ENCODE measurements at regions not wholly inside any gene's neighbourhood (a gene's known extent, or its start where the extent isn't known, plus 50 kb on each side); places are given as distances from the start of the nearest gene placed in this dataset.

GRCh38 chrX:10747975-10748374 is 127.6 kb upstream of the MID1 start:
- no peak for DNase-seq (ENCODE audit: low read depth, low spot score)

- DNase-seq (ENCODE audit: low read depth, low spot score): no peak
Measured at GRCh38 chrX:10749113-10749512, 128.7 kb upstream of the MID1 start.

- no peak for DNase-seq (ENCODE audit: low read depth, low spot score)
Measured at GRCh38 chrX:10750581-10750980, 130.2 kb upstream of the MID1 start.

- DNase-seq (ENCODE audit: low read depth, low spot score): no peak
Measured at GRCh38 chrX:10753116-10753515, 132.7 kb upstream of the MID1 start.

- no peak for DNase-seq (ENCODE audit: low read depth, low spot score)
Measured at GRCh38 chrX:10754445-10754844, 134.1 kb upstream of the MID1 start.

GRCh38 chrX:10755439-10756334 is 135.3 kb upstream of the MID1 start:
- peak; percentile 88 for DNase-seq (ENCODE audit: low read depth, low spot score)

GRCh38 chrX:10756441-10756840 is 136.1 kb upstream of the MID1 start:
- peak; percentile 85 for DNase-seq (ENCODE audit: low read depth, low spot score)

GRCh38 chrX:10759141-10759799 is 138.9 kb upstream of the MID1 start:
- DNase-seq (ENCODE audit: low read depth, low spot score): peak; percentile 50

- no peak for DNase-seq (ENCODE audit: low read depth, low spot score)
Measured at GRCh38 chrX:10761447-10761846, 141.1 kb upstream of the MID1 start.

GRCh38 chrX:10769195-10769594 is 148.8 kb upstream of the MID1 start:
- peak; percentile 48 for DNase-seq (ENCODE audit: low read depth, low spot score)

GRCh38 chrX:10769696-10770619 is 149.6 kb upstream of the MID1 start:
- DNase-seq (ENCODE audit: low read depth, low spot score): peak; percentile 49

- DNase-seq (ENCODE audit: low read depth, low spot score): no peak
Measured at GRCh38 chrX:10773318-10773717, 152.9 kb upstream of the MID1 start.

- DNase-seq (ENCODE audit: low read depth, low spot score): no peak
Measured at GRCh38 chrX:10781847-10782530, 161.6 kb upstream of the MID1 start.

- no peak for DNase-seq (ENCODE audit: low read depth, low spot score)
Measured at GRCh38 chrX:10783451-10783995, 163.1 kb upstream of the MID1 start.

GRCh38 chrX:10787264-10787663 is 166.9 kb upstream of the MID1 start:
- DNase-seq (ENCODE audit: low read depth, low spot score): no peak

- DNase-seq (ENCODE audit: low read depth, low spot score): no peak
Measured at GRCh38 chrX:10794203-10794630, 173.8 kb upstream of the MID1 start.

GRCh38 chrX:10795721-10796120 is 175.3 kb upstream of the MID1 start:
- no peak for DNase-seq (ENCODE audit: low read depth, low spot score)

- peak; percentile 8 for DNase-seq (ENCODE audit: low read depth, low spot score)
Measured at GRCh38 chrX:10797466-10797865, 177.1 kb upstream of the MID1 start.

GRCh38 chrX:10798041-10798440 is 177.7 kb upstream of the MID1 start:
- no peak for DNase-seq (ENCODE audit: low read depth, low spot score)

- DNase-seq (ENCODE audit: low read depth, low spot score): no peak
Measured at GRCh38 chrX:10800796-10801195, 180.4 kb upstream of the MID1 start.

- no peak for DNase-seq (ENCODE audit: low read depth, low spot score)
Measured at GRCh38 chrX:10811111-10811510, 190.7 kb upstream of the MID1 start.
